ENCODE measurements at regions not wholly inside any gene's neighbourhood (a gene's known extent, or its start where the extent isn't known, plus 50 kb on each side); places are given as distances from the start of the nearest gene placed in this dataset.

- no peak for TF ChIP-seq POLR2A (IDR thresholded peaks at IDR 0.05)
- TF ChIP-seq CTCF (IDR thresholded peaks at IDR 0.05), result no peak
- no peak overlapping the region for H3K4me3 ChIP-seq (ENCODE audit: low read depth, poor library complexity, severe bottlenecking)
- intact Hi-C loops (cut with DNase I; ENCODE audit: low total_unique reads), result no loop called here
- peak in 1 of 2 donors; percentile 58 for DNase-seq (ENCODE audit: low spot score in 2 of 2)
- WGBS, 2 donors, result 64 to 66% methylated on average over 16 of the region's 16 CpGs
Observed at GRCh38 chr18:78704971-78705461, 274.6 kb upstream of the SALL3 start.

GRCh38 chr18:78709261-78709809 is 270.3 kb upstream of the SALL3 start:
- TF ChIP-seq CTCF (IDR thresholded peaks at IDR 0.05) (no peak), POLR2A (IDR thresholded peaks at IDR 0.05) (no peak)
- 83 to 86% methylated on average over 8 of the region's 8 CpGs for WGBS, 2 donors
- intact Hi-C loops (cut with DNase I; ENCODE audit: low total_unique reads), result no loop called here
- no peak overlapping the region for H3K4me3 ChIP-seq (ENCODE audit: low read depth, poor library complexity, severe bottlenecking)
- DNase-seq (ENCODE audit: low spot score in 2 of 2), result peak in 1 of 2 donors; percentile 52

- TF ChIP-seq POLR2A (IDR thresholded peaks at IDR 0.05) (no peak), CTCF (IDR thresholded peaks at IDR 0.05) (no peak)
Observed at GRCh38 chr18:78711316-78711715, 268.3 kb upstream of the SALL3 start.

GRCh38 chr18:78711971-78712370 is 267.6 kb upstream of the SALL3 start:
- intact Hi-C loops (cut with DNase I; ENCODE audit: low total_unique reads), result no loop called here
- TF ChIP-seq POLR2A (IDR thresholded peaks at IDR 0.05), result no peak
- 61 to 77% methylated on average over 4 of the region's 4 CpGs for WGBS, 2 donors
- no peak for DNase-seq (ENCODE audit: low spot score in 2 of 2)
- H3K4me3 ChIP-seq (ENCODE audit: low read depth, poor library complexity, severe bottlenecking), result no peak overlapping the region

More at GRCh38 chr18:78711316-78711715, 268.3 kb upstream of the SALL3 start:
- peak in 1 of 2 donors; percentile 46 for DNase-seq (ENCODE audit: low spot score in 2 of 2)
- no peak overlapping the region for H3K4me3 ChIP-seq (ENCODE audit: low read depth, poor library complexity, severe bottlenecking)
- intact Hi-C loops (cut with DNase I; ENCODE audit: low total_unique reads), result no loop called here
- WGBS, 2 donors, result 89 to 91% methylated on average over 8 of the region's 8 CpGs

- H3K4me3 ChIP-seq (ENCODE audit: low read depth, poor library complexity, severe bottlenecking), result no peak overlapping the region
- DNase-seq (ENCODE audit: low spot score in 2 of 2), result no peak
- intact Hi-C loops (cut with DNase I; ENCODE audit: low total_unique reads), result no loop called here
- no peak for TF ChIP-seq CTCF (IDR thresholded peaks at IDR 0.05)
- TF ChIP-seq POLR2A (IDR thresholded peaks at IDR 0.05), result no peak
- 16 to 19% methylated on average over 6 of the region's 6 CpGs for WGBS, 2 donors
Observed at GRCh38 chr18:78713069-78713468, 266.5 kb upstream of the SALL3 start.

- TF ChIP-seq POLR2A (IDR thresholded peaks at IDR 0.05), result no peak
- TF ChIP-seq CTCF (IDR thresholded peaks at IDR 0.05), result no peak
- H3K4me3 ChIP-seq (ENCODE audit: low read depth, poor library complexity, severe bottlenecking), result no peak overlapping the region
- intact Hi-C loops (cut with DNase I; ENCODE audit: low total_unique reads), result no loop called here
- WGBS, 2 donors, result 68 to 78% methylated on average over 9 of the region's 9 CpGs
- peak in 1 of 2 donors; percentile 32 for DNase-seq (ENCODE audit: low spot score in 2 of 2)
Observed at GRCh38 chr18:78713726-78714125, 265.9 kb upstream of the SALL3 start.
